CD4-positive, alpha-beta T cell treated with Interleukin-4 for 4 hours (primary cell): ENCODE measurements at regions not wholly inside any gene's neighbourhood (a gene's known extent, or its start where the extent isn't known, plus 50 kb on each side); places are given as distances from the start of the nearest gene placed in this dataset.
"Not testable (repeated sequence)": the region's sequence is repeated elsewhere in the genome, so short reads cannot be mapped to it uniquely, and the experiment has no call there.

Experiments
- DNase-seq: peaks from one replicate; pipeline ENCODE4 v3.0.0-alpha.2; 2020

DNA sequence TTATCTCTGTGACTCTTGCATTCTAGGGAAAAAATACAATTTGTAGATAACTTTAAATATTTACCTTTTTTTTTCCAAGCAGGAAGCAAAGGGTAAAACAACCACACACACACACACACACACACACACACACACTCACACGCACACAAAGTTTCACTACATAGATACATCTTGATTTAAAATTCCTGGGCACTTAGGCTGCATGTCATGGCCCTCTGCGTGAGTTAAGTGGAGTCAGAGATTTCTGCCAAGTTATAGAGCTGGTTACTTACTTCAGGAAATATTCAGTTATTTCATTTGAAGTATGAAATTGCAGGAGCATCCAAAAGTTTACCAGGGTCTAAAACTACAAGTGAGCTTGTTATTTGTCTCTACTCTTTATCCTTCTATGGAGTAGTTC is 612.0 kb downstream of the IRS1 start:
- no peak for DNase-seq

DNA sequence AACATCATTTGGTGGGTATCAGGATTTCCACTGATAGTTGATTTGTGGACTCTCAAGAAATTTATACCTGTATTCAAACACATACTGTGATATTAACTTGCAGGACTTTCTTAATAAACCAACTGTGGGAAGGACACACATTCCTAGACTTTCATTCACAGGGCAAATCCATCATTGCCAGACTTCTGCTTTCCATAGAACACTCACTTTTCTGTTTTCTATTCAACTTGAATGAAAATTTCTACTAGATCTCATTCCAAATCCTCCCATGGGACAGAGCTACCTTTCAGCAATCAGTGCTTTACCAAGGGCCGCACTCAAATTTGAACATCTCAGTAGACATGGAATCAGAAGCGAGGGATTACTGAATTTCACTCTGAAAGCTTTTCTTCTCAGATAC is 612.5 kb downstream of the IRS1 start:
- no peak for DNase-seq

DNA sequence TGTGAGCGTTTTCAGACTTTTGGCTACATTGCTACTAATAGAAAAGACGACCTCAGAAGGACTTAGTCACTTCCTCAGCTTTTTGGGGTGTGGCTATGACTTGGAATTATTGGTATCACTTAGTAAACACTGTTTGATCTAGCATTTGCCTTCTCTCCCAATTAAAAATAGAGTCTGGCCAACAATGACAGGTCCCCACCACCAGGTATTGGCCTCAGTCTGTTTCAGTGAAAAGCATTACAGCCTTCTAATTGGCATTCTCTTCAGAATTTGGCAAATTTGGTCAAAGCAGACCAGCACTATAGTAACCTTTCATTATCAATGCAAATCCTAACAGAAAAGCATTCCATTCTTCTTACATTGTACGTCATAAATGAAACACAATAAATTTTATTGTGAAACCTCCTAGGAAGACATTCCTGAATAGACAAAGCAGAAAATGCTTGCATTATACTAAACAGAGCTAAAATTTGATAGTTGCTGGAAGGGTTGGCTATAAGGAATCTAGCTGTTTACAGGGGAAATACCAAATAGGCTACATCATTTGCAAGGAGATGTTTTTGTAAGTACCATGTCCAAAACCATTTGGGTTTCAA is 613.9 kb downstream of the IRS1 start:
- no peak for DNase-seq

DNA sequence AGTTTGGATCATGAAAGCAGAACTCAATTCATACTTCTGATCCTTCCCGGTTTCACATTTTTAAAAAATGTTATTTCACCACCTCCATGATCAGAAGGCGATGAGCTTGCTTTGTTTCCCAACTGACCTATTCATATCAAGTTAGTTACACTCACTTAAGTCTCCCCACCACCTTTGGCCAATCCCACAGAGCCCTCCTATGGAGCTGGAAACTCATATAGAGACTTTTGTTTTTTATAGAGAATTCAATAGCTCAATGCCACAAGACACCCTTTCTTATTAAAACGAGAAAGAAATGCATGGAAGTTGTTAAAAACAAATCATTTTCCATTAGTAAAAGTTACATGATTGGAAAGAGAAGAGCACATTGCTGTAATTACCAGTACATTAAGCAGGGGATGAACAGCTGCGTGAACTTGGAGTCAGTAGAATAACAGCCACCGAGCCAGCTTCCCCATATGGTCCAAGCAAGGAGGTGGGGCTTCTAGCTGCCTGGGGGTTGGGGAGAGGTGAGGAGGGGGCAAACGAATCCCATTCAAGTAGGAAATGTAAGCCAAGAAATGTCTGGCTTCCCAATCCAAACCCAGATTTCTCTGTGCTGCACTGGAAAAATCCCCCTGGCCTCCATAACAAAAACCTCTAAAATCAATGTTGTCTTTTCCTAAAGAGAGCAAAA is 614.5 kb downstream of the IRS1 start:
- no peak for DNase-seq

DNA sequence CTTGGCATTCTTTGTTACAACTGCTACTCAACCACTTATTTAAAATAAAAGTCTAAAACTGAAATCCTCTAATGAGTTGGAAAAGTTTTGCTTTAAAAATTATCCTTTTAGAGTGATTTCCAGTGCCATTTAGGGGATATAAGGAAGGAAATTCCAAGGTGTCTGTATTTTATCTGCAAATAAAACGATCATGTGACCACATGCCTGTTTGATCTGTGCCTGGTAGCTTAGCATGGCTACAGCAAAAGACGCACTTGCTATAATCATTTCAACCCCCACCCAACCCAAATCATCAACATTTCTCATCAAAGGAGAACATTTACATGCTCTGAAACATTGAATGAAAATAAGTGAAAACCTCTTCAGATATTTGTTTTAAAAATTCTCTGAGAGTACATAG is 615.1 kb downstream of the IRS1 start:
- no peak for DNase-seq

DNA sequence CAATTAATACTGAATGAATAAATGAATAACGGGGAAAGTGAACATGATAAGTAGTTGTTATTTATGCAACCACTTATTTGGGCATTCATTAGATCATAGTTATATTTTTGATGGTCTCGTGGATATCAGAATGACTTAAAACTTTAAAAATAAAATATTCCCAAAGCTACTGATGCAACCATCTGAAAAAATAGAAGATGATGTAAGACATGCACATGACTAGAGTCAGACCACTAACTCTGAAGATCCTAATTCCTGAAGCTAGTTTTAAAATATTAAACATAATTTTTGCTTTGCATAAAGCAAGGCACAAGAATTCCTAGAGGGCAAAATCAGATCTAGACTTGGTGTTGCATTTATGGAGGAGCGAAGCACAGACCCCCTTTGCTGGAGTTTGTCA is 616.1 kb downstream of the IRS1 start:
- DNase-seq, result no peak

DNA sequence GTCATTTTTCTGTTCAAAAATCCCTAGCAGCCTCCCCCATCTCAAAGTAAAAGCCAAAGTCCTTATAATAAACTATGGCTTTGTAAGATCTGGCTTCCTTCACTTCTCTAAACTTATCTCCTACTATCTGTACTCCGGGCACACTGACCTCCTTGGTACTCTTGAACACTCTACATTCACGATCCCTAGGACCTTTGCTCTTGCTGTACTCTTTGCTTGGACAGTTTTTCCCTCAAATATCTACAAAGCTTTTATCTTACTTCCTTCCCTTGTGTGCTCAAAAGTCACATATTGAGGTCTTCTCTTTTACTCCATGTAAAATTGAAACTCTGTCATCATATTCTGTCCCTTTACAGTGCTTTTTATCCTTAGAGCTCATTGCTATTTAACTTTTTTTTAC is 616.6 kb downstream of the IRS1 start:
- no peak for DNase-seq

DNA sequence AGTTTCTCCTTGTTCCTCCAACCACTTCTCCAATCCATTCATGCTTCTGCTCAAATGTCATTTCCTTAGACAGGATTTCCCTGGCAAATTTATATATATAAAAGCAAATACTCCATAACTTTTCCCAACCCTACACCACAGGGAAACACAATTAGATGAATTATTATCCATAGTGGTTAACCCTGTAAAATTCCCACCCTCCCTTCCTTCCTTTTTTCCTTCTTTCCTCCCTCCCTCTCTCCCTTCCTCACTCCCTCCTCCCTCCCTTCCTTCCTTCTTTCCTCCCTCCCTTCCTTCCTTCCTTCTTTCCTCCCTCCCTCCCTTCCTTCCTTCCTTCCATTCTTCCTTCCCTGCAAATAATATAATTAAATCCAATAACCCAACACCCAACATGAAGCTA is 617.7 kb downstream of the IRS1 start:
- no peak for DNase-seq

DNA sequence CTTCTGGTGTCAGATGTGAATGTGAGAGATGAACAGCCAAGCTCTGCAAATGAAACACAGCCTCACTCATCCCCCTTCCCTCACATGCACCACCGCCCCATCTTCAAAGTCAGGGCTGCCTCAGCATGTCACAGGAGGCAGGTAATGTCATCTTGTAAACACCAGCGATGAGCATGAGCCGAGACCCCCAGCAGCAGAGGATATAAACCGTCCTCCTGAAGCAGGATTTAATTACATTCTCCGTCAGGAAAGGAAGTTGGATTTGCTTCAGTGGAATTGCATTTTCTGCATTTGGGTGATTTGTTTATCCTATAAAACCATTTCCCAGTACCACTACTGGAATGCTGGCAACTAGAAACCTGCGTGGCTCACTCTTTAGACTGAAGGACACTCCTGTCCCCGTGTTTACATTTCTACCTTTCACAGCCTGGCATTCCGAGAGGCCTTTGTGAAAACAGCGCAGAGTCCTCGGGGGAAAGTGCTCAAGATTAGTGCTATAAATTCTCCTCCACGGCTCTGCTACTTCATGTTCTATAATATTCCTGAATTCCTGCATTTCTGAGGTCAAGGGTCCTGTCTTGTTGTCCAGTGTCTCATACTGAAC is 619.2 kb downstream of the IRS1 start:
- no peak for DNase-seq

DNA sequence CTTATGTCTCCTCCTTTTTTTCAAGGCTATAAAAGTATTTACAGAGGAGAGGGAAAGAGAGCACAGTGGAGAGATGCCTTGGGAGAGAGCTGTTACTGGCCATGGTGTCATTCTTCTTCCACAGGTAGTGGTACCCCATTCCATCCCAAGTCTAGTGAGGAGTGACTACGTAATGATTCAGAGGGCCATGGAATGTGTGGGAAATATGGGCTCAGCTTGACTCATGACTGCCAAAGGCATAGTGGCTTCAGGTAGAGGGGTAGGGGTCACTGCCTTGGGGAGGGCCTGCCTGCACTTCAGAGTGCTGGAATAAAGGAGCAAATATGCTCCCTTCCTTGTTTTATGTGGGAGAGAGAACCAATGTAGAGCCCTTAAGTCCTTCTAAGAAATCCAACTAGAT is 620.6 kb downstream of the IRS1 start:
- DNase-seq, result no peak

DNA sequence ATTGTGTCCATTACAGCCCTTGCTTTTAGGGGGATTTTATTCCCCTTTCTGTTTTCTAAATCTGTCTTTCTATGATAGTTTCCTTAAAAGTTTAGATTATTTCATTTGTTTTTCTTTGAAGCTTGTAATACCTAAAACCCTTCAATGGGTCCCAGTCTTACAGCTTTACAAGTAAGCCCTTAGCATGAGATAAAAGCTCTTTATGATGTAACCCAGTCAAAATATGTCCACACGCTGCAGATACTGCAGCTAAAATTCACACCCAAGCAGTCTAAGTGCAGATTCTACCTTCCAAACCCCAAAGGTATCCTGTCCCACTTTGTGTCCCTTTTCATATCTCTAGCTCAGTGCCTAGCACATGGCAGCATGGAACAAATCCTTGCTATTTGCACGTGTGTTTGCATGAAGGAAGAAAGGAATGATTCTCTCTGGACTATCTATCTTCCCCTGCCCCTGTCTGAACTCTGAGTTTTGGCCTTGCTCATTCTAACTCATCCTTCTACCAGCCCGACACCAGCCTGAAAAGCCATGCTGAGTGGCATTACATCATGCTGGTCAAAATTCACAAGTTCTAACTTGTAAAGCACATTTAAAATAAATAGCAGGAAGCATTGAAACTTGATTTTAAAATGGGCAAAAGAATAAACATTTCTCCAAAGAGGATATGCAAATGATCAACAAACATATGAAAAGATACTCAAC is 623.2 kb downstream of the IRS1 start:
- no peak for DNase-seq

DNA sequence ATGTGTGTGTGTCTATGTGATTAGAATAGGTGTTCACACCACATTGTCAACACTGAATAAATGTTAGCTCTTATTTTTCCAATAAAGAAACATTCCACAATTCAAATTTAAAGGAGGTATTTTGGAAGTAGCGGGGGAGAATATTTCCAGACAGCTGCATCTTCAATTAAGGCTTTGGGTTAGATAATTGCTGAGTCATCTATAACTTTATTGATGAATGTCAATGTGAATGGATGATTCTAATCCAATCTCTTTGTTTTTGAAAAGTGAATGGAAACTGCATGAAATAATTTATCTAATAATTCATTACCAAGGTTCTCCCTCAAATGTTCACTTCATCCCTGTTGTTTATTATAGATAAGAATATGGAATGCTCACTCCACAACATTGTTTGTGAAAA is 625.2 kb downstream of the IRS1 start:
- no peak for DNase-seq

DNA sequence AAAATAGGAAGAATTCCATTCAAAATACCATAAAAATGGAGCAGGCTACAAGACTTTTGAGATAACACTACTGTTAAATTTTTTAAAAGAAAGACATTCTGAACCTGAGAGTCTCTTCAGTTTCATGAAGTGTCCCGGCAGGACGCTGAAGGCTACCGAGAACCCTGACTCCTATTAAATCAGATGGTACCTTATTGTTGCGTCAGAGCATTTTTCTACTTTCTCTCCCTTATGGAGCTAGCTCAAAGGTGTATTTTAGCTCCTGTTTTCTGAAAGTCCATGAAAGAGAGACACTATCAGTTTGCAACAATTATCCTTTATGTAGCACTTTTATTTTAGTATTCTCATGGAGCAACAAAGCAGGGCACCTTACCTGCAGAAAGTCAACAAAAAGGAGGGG is 626.7 kb downstream of the IRS1 start:
- DNase-seq, result no peak

DNA sequence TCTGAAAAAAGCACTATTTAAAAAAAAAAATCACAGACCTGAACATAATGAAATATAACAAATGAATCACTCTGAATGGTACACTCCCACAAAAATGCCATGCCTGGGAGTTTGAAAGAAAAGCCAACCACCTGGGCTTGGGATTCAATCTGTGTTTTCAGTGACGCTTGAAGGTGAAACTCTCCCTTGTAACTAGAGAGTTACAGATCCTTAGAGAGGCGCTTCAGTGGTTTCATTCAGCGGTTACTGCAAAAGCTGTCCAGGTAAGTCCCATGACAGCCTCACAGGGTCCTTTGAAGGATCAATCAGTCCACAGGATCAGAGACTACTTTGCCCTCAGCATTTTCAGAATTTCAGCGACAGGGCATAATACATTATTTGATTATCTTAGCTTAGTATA is 627.3 kb downstream of the IRS1 start:
- no peak for DNase-seq

DNA sequence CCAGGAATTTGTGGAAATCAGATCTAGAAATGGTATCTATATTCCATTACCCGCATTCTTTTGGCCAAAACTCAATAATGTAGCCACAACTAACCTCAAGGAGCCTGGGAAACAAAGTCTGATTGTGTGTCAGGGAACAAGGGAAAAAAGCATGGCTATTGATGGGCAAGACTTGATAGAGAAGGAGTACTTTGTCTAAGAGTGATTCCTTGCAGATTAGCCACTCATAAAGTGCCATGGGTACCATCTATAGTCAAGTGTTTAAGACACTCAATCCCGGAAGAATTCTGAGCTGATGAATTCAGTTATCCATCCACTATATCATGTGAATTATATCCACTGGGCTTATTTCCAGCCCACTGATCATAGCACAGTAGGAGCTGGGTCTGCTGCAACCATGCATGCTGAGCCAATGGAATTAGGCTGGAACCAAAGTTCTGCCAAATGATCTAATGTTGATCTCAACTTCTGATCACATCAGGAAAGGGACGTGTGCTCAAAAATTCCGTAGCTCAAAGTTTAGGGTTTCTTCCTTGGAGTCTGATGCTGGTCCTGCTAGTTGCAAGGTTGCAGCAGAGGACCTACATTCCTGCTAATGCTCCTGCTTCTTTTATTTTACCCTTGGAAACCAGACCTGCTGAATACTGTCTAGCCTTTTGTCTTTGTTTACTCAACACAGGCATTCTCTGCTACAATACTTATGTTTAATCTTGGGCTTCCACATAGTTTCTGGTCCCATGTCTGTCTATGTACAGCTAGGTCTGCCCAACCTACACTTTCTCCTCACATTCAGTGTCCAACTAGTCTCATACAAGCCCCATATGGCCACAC is 629.7 kb downstream of the IRS1 start:
- DNase-seq, result no peak

DNA sequence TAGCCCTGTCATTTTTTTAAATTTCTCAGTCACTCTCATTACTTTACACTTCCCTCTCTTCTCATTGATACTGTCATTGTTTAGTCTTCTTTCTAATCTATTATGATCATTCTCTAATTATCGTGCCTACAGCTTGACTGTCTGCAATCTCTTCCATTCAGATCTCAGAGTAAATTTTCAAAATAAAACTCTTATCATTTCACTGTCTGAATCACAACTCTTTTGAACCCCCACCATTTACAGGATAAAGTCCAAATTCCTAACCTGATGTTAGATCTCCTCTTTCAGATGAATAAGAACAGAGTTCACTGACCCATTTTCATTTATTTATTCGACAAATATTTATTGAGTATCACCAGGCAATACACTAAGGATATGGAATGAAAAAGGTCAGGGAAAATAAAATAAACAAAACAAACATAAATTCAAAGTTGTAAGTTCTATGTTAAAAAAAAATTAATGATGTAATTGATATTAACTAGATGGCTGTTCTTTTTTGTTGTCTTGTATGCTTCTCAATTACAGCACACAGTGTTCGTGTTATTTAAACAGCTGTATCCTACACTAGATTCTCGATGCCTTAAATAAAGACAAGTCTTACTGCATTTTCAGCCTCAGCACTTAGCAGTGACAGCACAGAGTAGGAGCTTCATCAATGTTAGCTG is 631.0 kb downstream of the IRS1 start:
- DNase-seq, result no peak

DNA sequence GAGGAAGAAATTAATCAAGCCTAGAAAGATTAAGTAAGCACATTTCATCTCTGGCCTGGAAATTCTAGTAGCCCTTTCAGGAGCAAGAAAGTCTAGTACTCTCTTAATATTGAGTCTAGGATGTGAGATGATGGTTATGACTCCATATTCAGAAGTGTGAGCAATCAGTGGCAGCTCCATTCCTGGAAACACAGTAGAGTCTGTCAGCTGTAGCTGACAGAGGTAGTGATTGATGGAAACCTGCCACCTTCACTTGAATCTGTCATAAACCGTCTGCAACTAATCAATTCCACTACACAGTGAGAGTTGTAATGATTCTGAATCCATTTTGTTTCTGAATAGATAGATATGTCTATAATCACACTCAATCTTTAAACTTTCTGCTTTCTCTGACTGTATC is 635.1 kb downstream of the IRS1 start:
- DNase-seq, result no peak

DNA sequence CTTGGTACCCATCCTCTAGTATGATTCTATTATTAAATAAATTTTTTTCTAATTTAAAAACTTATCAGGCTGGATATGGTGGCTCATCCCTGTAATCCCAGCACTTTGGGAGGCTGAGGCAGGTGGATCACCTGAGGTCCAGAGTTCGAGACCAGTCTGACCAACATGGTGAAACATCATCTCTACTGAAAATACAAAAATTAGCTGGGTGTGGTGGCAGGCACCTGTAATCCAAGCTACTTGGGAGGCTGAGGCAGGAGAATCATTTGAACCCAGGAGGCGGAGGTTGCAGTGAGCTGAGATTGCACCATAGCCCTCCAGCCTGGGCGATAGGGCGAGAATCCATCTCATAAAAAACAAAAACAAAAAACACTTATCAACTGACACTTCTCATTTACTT is 639.0 kb downstream of the IRS1 start:
- not testable (repeated sequence) for DNase-seq

DNA sequence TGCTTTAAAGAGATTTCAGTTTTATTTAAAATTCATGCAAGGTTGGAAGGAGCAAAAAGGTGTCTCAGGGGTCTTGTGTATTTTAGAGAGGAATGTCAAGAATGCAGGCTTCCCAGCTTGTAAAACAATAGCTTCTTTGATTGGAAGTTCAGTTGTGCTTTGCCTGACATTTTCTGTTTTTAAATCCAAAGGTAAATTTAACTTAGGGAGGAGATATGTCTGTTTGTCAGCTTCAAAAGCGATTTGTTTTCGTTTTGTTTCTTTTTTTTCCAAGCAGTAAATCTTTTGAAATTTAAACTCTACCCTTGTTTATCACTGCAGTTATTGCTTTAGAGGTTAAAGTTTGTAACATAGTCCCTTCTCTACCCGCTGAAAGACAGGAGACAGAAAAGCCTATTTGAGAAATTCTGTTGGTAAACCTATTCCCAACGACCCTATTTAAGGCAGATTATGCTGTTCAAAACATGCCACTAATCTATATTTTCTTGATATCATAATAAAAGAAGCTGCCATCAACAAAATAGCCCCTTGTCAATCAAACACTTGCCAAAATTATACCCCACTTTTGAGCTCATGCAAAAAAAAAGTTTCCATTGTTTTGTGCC is 639.6 kb downstream of the IRS1 start:
- DNase-seq, result no peak

DNA sequence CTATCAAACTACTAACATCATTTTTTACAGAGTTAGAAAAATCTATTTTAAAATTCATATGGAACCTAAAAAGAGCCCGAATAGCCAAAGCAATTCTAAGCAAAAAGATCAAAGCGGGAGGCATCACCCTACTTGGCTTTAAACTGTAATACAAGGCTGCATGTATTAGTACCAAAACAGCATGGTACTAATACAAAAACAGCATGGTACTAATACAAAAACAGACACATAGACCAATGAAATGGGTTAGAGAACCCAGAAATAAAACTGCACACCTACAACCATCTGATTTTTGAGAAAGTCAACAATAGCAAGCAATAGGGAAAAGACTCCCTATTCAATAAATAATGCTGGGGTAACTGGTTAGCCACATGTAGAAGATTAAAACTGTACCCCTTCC is 640.7 kb downstream of the IRS1 start:
- DNase-seq, result no peak

DNA sequence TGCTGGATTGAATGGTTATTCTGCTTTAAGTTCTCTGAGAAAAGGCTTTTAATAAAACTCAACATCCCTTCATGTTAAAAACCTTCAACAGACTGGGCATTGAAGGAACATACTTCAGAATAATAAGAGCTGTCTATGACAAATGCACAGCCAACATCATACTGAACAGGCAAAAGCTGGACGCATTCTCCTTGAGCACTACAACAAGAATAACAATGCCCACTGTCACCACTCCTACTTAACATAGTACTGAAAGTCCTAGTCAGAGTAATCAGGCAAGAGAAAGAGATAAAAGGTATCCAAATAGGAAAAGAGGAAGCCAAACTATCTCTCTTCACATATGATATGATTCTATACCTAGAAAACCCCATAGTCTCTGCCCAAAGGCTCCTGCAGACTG is 641.4 kb downstream of the IRS1 start:
- DNase-seq, result no peak
